HG03103 (cell line): ENCODE measurements at regions not wholly inside any gene's neighbourhood (a gene's known extent, or its start where the extent isn't known, plus 50 kb on each side); places are given as distances from the start of the nearest gene placed in this dataset.

Source experiments
- ATAC-seq: cut with Tn5 transposase; IDR thresholded peaks from one replicate; pipeline ENCODE4 v1.9.1; 2021; ENCODE audit warnings: low read depth; ENCODE audit not compliant: unreplicated experiment

DNA sequence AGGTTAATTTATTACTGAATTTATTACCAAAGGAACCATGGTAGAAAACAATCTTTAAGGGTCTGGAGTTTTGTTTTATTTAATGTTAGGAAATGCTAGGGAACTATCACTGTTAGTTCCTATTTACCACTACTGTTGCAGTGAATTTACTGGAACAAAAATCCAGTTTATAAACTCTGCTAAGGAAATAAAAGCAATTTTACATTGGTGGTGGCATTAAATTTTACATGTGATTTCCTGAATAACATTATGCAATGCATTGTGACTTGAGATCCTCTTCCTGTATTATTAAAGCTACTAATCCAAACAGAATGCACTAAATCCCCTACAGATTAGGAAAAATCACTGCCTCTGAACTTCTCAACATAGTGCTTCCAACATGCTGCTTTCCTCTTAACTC is 599.5 kb upstream of the PTGER4 start:
- no peak for ATAC-seq

DNA sequence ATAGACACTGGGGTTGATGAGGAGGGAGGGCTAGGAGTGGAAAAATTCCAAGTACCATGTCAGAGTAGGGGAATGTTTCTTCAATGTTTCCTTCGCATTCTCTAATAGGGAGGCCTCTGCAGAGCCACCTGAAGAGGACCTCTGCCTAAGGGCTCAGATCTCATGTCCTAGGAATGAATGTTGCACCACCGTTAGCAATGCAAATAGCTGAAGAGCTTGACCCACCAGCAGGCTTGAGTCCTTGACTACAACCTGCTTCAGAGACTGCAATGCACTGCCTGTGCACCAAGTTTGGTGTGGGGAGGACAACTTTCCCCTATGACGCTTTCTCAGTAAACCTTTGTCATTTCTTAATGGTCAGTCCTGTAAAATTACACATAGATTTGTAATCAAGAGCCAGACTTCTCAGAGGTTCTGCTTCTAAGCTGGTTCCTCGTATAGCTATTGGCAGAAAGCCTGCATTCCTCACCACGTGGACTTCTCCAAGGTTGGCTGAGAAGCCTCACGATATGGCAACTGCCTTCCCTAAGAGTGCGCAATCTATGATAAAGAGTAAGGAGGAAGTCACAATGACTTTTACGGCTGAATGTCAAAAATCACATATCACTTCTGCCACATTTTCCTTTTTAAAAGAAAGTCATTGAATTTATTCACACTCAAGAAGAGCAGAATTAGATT is 600.7 kb upstream of the PTGER4 start:
- ATAC-seq: no peak

DNA sequence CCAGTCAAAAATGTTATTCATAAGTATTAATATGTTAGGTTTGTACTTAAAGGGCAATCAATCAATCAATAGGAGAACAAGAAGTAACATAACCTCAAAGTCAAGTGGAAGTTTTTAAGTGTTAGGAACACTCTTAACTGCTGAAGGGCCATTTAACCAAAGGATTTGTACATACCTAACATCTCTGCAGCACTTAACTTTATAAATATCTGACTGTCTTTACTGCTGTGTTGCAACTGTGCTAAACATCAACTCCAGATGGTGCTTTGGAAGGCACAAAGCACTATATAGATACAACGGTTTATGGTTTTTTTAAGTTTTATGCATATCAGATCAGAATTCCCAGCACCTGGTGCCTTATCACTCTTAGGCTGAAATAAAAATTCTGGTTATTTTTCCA is 604.9 kb upstream of the PTGER4 start:
- no peak for ATAC-seq

DNA sequence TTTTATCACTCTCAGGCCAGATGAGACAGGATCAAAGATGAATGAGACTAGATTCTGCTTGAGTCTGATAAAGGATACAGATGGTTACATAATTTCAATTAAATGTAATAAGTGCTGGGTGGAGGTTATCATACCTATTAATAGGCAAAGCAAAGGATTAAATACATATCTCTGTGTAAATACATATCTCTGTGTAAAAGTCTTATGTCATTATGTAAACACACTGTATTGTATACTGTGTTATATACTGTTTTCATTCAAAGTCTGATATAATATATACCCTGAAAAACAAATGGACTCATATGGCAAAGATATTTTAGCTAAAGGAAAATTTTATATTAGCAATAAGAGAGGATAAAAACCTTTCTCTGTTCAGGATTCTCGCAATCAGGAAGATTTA is 605.8 kb upstream of the PTGER4 start:
- ATAC-seq: no peak

DNA sequence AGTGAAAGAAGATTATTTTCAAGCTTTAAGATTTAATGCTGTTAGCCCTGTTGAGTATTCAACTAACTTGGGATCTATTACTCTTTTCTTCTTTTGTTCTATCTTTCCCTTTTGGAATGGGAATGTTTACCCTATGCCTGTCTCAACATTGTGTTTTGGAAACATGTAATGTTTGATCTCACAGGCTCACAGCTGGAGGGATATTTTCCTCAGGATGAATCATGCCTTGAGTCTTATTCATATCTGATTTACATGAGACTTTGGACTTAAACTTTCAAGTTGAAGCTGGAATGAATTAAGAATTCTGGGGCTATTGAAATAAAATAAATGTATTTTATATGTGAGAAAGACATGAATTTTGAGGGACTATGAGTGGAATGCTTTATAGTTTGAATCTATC is 607.8 kb upstream of the PTGER4 start:
- no peak for ATAC-seq

DNA sequence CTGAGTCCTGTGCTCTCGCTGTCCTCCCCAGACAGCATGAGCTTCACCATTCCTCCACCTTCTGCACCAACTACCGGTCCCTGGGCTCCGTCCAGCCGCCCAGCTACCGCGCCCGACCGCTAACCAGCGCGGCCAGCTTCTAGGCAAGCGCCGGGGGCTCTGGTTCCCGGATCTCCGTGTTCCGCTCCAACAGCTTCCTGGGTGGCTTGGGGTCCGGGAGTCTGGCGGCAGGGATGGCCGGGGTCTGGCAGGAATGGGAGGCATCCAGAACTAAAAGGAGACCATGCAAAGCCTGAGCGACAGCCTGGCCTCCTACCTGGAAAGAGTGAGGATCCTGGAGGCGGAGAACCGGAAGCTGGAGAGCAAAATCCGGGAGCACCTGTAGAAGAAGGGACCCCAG is 613.1 kb upstream of the PTGER4 start:
- ATAC-seq: no peak

DNA sequence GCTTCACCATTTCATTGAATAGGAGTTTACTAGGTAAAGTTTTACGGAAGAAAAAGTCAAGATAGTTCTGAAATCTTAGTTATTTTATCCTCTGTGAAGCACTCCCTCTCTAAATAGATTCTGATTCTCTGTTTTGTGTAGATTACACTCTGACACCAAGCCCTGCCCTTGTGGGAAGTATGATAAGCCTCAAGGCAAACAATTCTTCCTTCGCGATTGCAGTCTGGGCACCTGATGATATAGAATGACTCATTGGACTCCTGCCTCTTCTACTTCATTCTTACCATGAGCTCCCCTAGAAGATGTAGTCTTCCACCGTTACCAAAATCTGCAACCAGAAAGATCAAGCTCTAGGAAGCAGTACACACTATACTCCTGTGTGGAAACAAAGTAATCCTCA is 626.9 kb upstream of the PTGER4 start:
- no peak for ATAC-seq

DNA sequence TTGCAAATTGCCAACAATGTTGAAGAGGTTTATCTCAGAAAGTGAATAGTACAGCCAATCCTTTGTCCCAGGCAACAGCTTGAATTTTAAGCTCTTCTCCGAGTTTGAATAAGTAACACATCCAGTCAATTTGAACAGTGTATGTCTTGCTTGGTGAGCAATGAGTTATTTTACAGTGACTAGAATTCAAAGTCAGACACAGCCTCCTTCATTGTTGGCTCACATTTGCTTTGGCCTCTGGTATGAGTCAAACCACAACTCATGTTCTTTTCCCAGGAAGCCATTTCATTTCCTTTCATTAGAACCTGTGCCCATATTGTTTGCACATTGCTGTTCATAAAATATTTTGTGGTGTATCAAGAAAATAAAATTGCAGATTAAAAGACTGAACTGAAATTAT is 622.0 kb upstream of the DAB2 start:
- no peak for ATAC-seq

DNA sequence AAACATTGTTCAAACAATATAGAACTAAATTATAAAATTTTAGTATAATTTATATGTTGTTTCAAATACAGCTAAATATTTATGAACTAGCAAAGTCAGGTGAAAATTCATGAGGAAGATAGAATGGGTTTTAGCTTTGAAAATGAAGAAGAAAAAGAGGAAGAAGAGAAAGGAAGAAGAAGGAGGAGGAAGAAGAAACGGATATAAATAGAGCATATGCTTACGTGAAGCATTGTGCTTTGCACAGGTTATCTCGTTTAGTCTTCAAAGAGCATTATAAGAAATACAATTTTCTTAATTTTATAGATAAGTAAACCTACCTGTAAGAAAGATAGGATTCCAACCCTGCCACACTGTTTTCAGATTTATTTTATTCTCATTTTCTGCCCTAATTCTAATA is 620.6 kb upstream of the DAB2 start:
- no peak for ATAC-seq

DNA sequence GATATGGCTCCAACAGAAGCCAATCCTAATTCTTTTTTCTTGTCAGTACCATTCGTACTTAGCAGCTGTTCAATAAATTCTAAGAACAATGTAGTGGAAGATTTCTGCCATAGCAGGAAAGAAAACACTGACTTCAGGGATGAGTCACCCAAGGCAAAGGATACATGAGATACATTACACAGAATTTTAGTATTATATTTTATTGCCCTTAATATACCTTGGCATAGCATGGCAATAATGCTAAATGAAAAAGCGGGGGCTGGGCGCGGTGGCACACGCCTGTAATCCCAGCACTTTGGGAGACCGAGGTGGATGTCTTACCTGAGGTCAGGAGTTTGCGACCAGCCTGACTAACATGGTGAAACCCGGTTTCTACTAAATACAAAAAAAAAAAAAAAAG is 619.1 kb upstream of the DAB2 start:
- no peak for ATAC-seq

DNA sequence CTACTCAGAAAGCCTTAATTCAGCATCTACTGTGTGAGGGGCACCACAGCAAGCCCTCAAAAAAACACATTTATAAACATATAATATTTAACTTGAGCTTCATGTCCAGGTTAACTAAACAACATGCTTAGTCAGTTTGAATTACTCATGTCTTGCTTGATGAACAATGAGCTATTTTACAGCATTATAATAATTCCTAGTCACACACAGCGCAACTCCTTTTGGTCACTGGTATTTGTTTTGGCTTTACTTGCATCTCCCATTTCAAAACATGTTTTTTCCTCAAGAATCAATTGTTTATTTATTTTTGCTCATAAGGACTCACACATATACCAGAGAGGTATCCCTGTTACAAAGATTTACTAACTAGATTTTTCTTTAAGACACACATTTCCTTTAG is 616.7 kb upstream of the DAB2 start:
- no peak for ATAC-seq

DNA sequence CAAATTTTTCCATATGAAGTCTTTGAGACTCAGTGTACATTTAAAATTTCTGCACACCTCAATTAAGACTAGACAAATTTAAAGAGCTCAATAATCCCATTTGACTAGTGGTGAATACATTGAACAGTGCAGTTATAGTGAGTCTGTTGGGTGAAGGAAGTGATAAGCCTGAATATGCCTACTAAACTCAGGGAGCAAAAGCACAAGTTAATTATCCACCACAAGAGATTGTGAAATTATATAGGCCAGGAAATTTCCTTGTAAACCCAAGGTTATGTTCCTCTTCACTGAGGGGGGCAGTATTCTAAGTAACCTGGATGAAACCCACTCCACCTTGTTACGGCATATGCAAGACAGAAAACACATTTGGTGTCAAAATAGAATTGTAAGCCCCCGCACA is 612.9 kb upstream of the DAB2 start:
- ATAC-seq: no peak

DNA sequence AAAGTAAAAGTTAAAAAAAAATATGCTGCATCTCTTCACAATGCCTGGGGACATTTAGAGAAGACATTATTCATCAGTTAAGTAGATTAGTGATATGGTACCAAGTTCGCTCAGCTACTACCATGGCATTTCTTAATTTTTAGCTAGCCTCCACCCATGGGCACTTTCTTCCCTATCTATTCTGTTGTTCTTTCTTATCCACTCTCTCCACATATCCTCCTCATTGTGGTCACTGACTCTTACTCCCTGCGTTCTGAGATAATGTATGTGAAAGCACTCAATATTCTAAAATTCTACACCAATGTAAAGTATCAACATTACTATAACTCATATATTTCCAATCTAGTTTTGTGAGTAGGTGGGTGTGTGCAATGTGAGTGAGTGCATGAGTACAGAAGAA is 609.7 kb upstream of the DAB2 start:
- no peak for ATAC-seq

DNA sequence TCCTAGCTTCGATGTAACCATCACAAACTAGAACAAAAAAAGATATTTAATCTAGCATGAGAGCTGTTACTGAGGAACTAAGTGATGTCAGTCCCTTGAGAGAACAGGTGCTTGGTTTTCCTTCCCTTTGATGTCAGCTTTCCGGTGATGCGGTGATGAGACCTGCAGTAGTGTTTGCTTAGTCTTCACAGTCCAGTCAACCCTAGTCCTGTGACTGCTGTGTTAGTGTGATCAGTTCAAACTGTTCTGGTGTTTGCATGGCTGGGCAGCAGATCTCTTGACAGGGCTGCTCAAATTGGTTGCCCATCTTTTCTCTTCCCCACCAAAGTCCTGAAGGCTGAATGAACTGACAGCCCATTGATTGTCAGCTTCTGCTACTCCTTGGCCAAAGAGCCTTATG is 608.6 kb upstream of the DAB2 start:
- ATAC-seq: peak; percentile 96

DNA sequence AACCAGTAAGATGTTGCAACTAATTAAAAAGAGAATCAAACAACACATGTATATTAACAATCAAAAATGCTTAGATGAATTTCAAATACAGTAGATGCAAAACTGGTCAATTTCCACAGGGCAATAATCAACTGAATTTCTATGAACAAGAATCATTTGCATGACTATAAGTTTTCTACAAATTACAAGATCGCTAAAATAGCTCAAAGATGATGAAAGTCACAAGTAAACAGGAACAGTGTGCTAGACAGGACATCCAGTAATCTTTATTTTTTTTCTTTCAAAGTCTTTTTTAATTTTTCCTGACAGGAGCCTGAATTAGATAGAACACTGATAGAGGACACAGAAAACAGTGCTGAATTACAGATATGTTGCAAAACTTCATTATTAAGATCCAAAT is 608.2 kb upstream of the DAB2 start:
- peak; percentile 5 for ATAC-seq

DNA sequence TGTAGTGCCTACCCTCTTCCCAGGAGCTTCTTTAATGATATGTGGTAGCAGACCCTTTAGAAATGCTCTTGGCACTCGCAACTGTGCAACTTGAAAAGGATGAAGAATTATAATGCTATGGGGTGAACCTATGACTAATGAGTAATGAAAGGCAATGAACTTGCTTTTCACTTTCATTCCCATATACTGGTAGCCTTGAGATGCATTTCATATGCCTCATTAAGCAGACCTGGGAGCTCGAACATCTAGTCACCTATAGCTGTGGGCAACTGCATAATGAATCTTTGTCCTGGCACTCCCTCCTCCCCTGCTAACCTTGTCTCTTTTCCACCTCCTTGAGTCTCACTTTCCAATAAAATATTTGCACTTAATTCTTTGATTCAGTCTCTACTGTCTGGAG is 605.9 kb upstream of the DAB2 start:
- ATAC-seq: no peak

DNA sequence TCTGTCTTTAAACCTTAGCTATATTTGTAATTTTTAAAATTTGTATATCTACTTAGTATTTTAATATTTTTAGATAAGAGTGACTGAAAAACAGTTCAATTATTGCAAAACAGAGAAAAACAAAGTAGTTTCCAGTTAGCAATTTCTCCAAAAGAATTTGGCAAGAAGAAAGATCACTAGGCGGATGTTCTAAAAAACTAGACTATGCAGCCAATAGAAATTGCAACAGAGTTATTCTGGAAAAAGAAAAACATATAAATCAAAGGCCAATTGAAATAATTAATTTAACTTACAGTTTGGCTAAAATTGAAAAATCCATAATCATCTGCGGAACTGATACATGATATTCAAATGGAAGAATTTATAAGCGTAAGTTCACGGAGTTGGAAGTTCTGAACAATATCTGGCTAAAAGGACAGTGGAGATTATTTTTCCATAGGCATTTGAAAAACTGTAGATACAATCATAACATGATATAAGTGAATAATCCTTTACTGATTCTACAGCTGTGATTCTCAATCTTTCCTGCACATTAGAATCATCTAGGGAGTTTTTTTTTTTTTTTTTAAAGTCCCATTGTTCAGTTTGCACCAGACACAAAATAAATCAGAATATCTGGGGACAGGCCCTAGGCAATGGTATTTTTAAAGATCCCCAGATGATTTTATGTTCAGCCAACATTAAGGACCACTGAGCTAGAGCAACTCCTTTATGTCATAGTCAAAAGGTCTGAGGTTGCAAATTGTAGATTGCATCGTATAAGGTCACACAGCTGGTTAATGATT is 605.1 kb upstream of the DAB2 start:
- no peak for ATAC-seq

DNA sequence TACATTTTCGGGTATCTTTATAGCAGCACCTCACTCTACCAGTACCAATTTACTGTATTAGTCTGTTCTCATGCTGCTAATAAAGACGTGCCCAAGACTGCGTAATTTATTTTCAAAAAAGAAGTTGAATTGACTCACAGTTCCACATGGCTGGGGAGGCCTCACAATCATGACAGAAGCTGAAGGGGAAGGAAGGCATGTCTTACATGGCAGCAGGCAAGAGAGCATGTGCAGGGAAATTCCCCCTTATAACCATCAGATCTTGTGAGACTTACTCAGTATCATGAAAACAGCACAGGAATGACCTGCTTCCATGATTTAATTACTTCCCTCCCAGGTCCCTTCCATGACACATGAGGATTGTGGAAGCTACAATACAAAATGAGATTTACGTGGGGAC is 602.6 kb upstream of the DAB2 start:
- ATAC-seq: no peak

DNA sequence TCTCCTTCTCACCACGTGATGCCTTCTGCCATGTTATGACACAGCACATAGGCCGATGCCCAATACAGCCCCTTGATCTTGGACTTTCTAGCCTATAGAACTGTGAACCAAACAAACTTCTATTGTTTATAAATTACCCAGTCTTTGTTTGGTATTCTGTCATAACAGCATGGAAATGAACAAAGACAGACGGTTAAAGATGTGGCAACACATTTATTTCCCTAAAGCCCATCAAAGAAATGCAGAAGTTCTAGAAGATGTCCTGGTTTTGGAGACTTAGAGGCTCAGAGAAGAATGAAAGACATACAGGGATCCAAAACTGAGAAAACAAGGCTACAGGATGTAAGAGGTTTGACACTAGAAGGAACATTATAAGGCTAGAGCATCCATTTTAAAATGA is 600.8 kb upstream of the DAB2 start:
- ATAC-seq: no peak

DNA sequence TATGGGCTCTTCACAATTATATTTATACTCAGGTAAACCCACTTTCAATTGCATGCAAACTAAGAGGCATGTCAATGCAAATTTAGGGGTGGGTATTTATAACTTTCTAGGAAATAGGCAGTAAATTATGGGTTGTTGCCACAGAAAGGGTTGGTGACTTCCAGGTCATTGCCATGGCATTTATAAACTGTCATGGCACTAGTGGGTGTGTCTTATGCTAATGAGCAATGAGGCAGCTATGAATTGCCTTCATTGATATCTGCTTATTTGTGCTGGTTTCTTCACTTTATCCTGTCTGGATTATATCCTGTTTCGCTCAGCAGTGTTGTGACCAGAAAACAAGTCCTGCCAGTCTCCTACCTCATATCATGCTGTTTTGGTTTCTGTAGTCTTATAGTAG is 597.3 kb upstream of the DAB2 start:
- ATAC-seq: no peak

DNA sequence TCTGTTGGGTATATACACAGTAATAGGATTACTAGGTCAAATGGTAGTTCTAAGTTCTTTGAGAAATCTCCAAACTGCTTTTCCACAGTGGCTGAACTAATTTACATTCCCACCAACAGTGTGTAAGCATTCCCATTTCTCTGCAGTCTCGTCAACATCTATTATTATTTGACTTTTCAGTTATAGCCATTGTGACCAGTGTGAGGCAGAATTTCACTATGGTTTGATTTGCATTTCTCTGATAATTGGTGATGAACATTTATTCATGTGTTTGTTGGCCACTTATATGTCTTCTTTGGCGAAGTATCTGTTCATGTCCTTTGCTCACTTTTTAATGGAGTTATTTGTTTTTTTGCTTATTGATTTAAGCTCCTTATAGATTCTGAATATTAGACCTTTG is 596.2 kb upstream of the DAB2 start:
- ATAC-seq: no peak

DNA sequence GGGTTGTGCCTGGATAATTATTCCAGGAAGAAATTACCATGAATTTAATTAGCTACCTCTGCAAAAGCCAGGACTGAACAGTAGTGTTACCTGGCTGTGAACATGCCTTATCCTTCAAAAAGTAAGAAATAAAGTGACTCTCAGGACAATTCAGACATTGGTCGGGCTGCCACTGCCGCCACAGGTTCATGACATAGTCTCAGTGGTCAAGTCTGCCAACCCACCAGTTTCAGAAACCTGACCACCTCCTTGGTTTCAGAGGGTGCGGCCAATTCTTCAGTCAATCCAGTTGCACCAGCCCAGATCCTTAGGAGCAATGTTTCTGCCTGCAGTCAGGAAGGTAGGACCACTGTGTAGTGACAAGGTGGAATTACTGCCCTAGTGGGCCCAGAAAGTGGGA is 593.1 kb upstream of the DAB2 start:
- ATAC-seq: no peak

DNA sequence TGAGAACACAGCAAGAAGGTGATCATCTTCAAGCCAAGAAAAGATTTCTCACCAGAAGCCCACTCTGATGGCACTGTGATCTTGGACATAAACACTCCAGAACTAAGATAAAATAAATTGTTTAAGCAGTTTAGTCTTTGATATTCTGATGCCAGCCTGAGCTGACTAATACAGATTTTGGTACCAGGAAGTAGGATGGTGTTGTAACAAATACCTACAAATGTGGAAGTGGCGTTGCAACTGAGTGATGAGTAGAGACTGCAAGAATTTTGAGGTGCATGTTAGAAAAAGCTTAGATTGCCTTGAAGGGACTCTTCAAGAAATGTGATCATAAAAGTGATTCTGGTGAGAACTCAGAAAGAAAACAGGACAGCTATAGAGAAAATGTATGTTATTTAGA is 592.4 kb upstream of the DAB2 start:
- ATAC-seq: no peak
